ENCODE measurements at regions not wholly inside any gene's neighbourhood (a gene's known extent, or its start where the extent isn't known, plus 50 kb on each side); places are given as distances from the start of the nearest gene placed in this dataset.
"Not testable (repeated sequence)": the region's sequence is repeated elsewhere in the genome, so short reads cannot be mapped to it uniquely, and the experiment has no call there.

GRCh38 chr3:39651993-39652739 is 157.2 kb upstream of the MYRIP start:
- intact Hi-C loops (cut with micrococcal nuclease): no loop called here
- no peak for ATAC-seq
- H3K36me3 Mint-ChIP-seq (ENCODE audit: low read depth): no peaks in the 10 kb centered on the region
- DNase-seq: no peak
- H3K4me3 Mint-ChIP-seq: no peak overlapping the region
- no peaks in the 10 kb centered on the region for H3K4me1 Mint-ChIP-seq (ENCODE audit: low read depth)
- CTCF ChIA-PET: no interaction called here
- H3K27me3 Mint-ChIP-seq: peaks cover 1% of the 10 kb centered on the region
- POLR2A ChIA-PET: no interaction called here
- no peak for TF ChIP-seq CTCF (IDR thresholded peaks at IDR 0.05)
- H3K27ac Mint-ChIP-seq: no peak overlapping the region
- peaks cover 5% of the 10 kb centered on the region for H3K9me3 Mint-ChIP-seq

DNA sequence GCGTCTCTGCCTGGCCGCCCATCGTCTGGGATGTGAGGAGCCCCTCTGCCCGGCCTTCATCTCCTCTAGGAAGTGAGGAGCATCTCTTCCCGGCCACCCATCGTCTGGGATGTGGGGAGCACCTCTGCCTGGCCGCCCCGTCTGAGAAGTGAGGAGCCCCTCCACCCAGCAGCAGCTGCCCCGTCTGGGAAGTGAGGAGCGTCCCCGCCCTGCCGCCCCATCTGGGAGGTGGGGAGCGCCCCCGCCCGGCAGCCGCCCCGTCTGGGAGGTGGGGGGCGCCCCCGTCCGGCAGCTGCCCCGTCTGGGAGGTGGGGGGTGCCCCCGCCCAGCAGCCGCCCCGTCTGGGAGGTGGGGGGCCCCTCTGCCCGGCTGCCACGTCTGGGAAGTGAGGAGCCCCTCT is 153.7 kb upstream of the MYRIP start:
- not testable (repeated sequence) for ATAC-seq

DNA sequence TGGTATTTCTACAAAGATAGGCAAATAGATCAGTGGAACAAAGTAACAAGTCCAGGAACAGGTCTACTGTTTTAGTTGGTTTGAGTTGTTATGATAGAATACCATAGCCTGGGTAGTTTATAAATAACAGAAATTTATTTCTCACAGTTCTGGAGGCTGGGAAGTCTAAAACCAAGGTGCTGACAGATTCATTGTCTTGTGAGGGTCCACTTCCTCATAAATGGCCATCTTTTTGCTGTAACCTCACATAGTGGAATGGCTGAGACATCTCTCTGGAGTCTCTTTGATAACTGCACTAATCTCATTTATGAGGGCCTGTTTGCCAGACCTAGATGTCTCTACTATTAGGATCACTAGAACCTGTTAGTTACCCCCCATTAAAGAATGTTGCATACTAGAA is 152.3 kb upstream of the MYRIP start:
- ChIA-PET CTCF (interaction anchor here (0.7 kb wide), 1 partner anchor 83 kb away, joined by 3 read pairs; no protein-coding TSS in a partner anchor), POLR2A (no interaction called here)
- no peak for ATAC-seq

More for the DNA sequence above, 153.7 kb upstream of the MYRIP start:
- intact Hi-C loops (cut with micrococcal nuclease); H3K9me3 Mint-ChIP-seq; H3K4me1 Mint-ChIP-seq (ENCODE audit: low read depth); CTCF ChIA-PET; POLR2A ChIA-PET; H3K27ac Mint-ChIP-seq; H3K36me3 Mint-ChIP-seq (ENCODE audit: low read depth); H3K4me3 Mint-ChIP-seq; H3K27me3 Mint-ChIP-seq; DNase-seq: not testable (repeated sequence)

DNA sequence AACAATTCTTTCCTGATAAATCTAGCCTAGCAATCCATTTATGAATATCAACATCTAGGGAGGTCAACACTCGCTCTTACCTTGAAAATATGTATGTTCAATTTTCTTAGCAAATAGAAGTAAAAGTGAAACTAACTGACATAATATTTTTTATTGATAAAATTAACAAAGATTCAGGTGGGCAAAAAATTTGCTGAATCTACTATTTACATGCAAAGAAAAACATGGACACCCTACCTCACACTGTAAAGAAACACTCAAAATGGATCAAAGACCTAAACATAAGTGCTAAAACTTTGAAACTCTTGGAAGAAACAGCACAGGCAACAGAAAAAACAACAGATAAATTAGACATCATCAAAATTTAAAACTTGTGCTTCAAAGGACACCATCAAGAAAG is 151.6 kb upstream of the MYRIP start:
- no peak for TF ChIP-seq CTCF (IDR thresholded peaks at IDR 0.05)
- no peak for DNase-seq
- no peaks in the 10 kb centered on the region for H3K9me3 Mint-ChIP-seq
- H3K4me3 Mint-ChIP-seq: no peak overlapping the region
- H3K36me3 Mint-ChIP-seq (ENCODE audit: low read depth): no peaks in the 10 kb centered on the region
- no peaks in the 10 kb centered on the region for H3K4me1 Mint-ChIP-seq (ENCODE audit: low read depth)
- H3K27me3 Mint-ChIP-seq: peaks cover 1% of the 10 kb centered on the region
- no peak for ATAC-seq
- POLR2A ChIA-PET: no interaction called here
- intact Hi-C loops (cut with micrococcal nuclease): no loop called here
- CTCF ChIA-PET: no interaction called here
- no peak overlapping the region for H3K27ac Mint-ChIP-seq

More for the DNA sequence above, 152.3 kb upstream of the MYRIP start:
- Mint-ChIP-seq H3K36me3 (ENCODE audit: low read depth) (no peaks in the 10 kb centered on the region), H3K9me3 (no peaks in the 10 kb centered on the region), H3K4me1 (ENCODE audit: low read depth) (no peaks in the 10 kb centered on the region), H3K27me3 (peaks cover 1% of the 10 kb centered on the region), H3K4me3 (no peak overlapping the region), H3K27ac (no peak overlapping the region)
- intact Hi-C loops (cut with micrococcal nuclease): no loop called here
- no peak for DNase-seq
- TF ChIP-seq CTCF (IDR thresholded peaks at IDR 0.05): no peak

DNA sequence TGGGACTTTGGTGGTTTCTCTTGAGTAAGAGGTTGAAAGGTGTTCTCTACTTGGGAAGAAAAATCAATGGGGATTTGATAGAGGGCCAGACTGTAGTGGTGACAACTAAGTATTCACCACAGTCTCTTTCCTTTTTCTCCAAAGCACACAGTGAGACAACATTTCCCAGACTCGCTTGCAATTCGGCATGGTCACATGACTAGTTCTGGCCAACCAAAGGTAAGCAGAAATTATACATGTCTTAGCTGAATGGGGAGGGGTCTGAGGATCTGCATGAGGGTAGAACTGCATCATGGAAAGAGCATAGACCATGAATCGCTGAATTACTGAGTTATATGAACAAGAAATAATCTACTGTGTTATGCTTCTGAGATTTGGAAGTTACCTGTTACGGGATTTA is 144.5 kb upstream of the MYRIP start:
- intact Hi-C loops (cut with micrococcal nuclease): no loop called here
- ATAC-seq: no peak
- no peak for DNase-seq
- ChIA-PET POLR2A (no interaction called here), CTCF (no interaction called here)
- TF ChIP-seq CTCF (IDR thresholded peaks at IDR 0.05): no peak
- H3K4me3 Mint-ChIP-seq: no peak overlapping the region
- H3K36me3 Mint-ChIP-seq (ENCODE audit: low read depth): no peaks in the 10 kb centered on the region
- H3K4me1 Mint-ChIP-seq (ENCODE audit: low read depth): no peaks in the 10 kb centered on the region
- H3K27ac Mint-ChIP-seq: no peak overlapping the region
- H3K9me3 Mint-ChIP-seq: no peaks in the 10 kb centered on the region
- H3K27me3 Mint-ChIP-seq: peaks cover 4% of the 10 kb centered on the region
